Putamen (tissue), 1 donor: ENCODE measurements at regions not wholly inside any gene's neighbourhood (a gene's known extent, or its start where the extent isn't known, plus 50 kb on each side); places are given as distances from the start of the nearest gene placed in this dataset.
"Not testable (repeated sequence)": the region's sequence is repeated elsewhere in the genome, so short reads cannot be mapped to it uniquely, and the experiment has no call there.

Source experiments
- DNase-seq: peaks from one replicate; pipeline ENCODE4 v3.0.0-alpha.2; 2016; ENCODE audit warnings: low spot score

- no peak for DNase-seq
Observed at GRCh38 chr14:87815121-87815520, 177.9 kb downstream of the GALC start.

- DNase-seq: no peak
Observed at GRCh38 chr14:87813686-87814085, 179.3 kb downstream of the GALC start.

GRCh38 chr14:87813211-87813610, 179.8 kb downstream of the GALC start:
- no peak for DNase-seq

DNA sequence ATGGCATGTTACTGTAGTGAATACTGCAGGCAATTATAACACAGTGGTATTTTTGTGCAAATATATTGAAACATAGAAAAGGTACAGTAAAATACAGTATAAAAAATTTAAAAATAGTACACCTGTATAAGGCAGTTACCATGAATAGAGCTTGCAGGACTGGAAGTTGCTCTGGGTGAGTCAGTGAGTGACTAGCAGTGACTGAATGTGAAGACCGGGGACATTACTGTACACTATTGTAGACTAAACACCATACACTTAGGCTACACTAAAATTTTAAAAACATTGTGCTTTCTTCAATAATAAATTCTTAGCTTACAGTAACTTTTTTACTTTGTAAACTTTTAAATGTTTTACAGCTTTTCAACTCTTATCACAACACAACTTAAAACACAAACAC, 181.7 kb downstream of the GALC start:
- no peak for DNase-seq

DNA sequence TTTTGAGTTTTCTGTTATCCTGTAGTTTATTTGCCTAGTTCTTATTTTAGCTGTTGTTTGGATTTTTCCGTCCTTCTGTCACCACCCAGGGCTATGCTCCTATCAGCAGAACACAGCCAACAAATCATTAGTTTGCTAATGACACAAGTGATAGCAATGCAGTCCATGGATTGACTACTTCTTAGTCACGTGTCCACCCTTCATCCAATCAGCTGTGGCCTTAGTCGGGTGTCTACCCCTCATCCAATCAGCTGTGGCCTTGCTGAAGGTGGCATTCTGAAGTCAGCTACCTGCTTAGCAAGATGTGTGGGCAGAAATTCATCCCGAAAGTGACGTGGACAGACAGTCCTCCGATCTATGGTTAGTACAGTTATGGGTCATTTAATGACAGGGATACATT, 182.3 kb downstream of the GALC start:
- no peak for DNase-seq

- DNase-seq: no peak
Observed at GRCh38 chr14:87809261-87809660, 183.7 kb downstream of the GALC start.

DNA sequence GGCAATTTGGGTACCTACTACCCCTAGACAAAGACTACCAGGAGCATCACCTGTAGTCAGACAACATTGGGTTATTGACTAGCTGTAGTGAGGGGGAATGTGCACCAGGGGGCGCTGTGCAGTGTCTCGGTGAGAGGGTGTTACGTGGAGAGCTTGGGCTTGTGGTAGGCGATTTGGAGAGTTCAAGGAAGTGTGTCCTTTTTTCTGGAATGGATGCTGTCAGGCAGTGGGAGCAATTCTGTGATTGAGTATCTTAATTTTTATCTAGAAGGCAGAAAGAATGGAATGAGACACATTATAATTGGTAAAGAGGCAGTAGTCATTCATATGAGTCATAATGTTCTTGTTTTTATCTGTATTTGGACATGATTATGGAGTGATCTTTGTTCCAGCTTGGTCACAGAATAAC, 187.7 kb downstream of the GALC start:
- no peak for DNase-seq

- DNase-seq: no peak
Observed at GRCh38 chr14:87800216-87800615, 192.8 kb downstream of the GALC start.

GRCh38 chr14:87799400-87799799, 193.6 kb downstream of the GALC start:
- no peak for DNase-seq

- DNase-seq: peak; percentile 40
Observed at GRCh38 chr14:87797001-87797400, 196.0 kb downstream of the GALC start.

DNA sequence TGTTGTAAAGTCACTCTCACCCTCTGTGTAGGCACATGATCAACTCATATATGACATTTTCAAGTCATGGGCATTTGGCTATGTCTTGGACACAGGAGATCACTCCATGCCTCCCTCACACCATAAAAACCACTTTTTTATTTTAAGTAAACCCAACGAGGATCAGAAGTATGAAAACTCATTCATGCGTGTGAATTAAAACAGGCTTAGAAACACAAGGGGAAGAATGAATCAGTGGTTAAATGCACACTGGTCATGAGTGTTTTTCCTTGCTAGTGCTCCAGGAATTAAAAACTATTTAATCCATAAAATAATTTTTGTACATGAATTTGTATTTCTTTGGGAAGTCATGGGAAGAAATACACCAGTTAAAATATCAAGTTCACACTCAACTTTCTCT, 198.4 kb downstream of the GALC start:
- DNase-seq: no peak

- DNase-seq: no peak
Observed at GRCh38 chr14:87785897-87786296, 207.1 kb downstream of the GALC start.

- no peak for DNase-seq
Observed at GRCh38 chr14:87784386-87784785, 208.6 kb downstream of the GALC start.

DNA sequence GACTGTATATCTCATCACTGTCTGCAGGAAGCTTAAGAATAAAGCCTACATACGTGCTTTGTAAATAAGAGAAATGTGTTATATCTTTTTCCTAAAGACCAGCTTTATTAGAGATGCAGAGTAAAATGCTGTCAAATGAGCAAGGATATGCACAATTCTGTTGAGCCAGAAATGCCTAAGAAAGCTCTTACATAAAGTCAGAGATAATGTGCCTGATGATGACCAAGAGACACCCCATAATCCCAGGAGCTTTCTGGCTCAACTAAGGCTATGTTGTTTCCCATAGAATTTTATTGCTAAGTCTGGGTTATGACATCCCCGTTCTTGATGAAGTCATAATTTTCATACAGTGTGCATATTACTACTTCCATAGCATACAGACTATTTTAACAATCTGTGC, 209.9 kb downstream of the GALC start:
- DNase-seq: no peak

- DNase-seq: no peak
Observed at GRCh38 chr14:87772854-87773253, 220.1 kb downstream of the GALC start.

DNA sequence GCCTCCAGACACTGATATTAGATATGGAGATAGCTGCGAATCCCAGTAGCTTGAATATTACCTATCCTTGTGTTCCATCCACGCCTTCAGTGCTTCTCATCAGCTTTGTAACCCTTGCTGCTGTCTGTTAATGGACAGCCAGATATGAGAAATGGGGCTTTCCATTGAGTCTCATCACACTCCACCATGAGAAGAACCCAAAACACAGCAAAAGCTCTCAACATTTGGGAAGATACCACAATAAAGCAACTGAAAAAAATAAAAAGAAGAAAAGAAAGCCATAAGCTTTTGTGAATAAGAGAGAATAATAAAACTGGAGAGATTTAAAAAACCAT, 225.4 kb downstream of the GALC start:
- no peak for DNase-seq

- no peak for DNase-seq
Observed at GRCh38 chr14:87758876-87759275, 234.1 kb downstream of the GALC start.

- DNase-seq: no peak
Observed at GRCh38 chr14:87756661-87757060, 236.3 kb downstream of the GALC start.

GRCh38 chr14:87754520-87755223, 238.3 kb downstream of the GALC start:
- DNase-seq: no peak

DNA sequence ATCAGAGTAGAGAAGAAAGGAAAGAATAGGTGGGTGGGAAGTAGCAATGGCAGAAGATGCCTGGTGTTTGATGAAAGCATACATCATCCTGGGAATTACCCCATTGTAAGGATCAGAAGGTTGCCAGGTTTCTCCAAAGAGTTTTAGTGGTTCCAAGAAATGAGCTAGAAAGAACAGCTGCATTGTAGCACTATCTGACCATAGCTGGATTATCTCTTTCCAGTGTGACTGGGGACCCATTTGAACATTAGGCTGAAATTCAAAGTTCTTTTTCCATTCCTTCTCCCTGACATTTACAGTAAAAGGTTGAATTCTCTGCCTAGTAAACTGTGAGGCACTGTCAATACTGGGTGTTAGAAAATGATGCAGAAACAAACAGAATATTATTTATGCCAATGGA, 244.4 kb downstream of the GALC start:
- DNase-seq: no peak

DNA sequence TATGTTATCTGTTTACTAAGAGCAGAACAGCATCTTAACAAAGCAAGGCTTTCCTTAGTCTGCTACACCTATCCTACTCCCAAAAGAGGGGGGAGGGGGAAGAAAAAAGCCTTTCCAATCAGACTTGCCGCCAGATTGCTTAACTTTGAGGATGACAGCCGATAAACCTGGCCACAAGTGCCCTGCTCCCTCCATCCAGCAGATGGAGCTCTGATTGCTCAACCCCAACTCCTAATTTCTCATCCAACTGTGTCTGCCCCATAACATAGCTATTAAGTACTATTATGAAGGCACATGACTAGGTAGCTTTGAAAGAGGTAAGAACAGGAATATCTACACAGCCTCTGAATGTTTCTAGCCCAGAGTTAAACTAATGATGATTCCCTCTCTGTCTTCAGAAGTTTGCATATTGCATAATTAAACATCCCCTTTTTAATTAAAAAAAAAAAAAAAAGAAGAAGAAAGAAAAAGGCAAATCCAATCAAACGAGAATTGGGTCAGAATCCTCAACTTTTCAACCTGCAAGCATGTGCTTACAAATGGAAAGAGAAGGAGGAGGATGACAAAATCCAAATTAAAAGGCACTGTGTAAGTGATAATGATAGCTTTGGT, 247.4 kb downstream of the GALC start:
- DNase-seq: no peak

DNA sequence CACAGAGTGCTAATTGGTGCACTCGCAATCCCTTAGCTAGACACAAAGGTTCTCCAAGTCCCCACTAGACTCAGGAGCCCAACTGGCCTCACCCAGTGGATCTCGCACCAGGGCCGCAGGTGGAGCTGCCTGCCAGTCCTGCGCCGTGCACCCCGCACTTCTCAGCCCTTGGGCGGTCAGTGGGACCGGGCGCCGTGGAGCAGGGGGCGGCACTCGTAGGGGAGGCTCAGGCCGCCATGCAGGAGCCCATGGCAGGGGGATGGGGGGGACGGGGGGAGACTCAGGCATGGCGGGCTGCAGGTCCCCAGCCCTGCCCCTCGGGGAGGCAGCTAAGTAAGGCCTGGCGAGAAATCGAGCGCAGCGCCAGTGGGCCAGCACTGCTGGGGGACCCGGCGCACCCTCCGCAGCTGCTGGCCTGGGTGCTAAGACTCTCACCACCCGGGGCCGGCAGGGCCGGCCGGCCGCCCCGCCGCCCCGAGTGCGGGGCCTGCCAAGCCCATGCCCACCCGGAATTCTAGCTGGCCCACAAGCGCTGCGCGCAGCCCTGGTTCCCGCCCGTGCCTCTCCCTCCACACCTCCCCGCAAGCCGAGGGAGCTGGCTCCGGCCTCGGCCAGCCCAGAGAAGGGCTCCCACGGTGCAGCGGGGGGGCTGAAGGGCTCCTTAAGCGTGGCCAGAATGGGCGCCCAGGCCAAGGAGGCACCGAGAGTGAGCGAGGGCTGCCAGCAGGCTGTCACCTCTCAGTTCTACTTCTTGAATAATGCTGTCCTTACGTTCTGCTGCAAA, 258.2 kb downstream of the GALC start:
- DNase-seq: not testable (repeated sequence)

DNA sequence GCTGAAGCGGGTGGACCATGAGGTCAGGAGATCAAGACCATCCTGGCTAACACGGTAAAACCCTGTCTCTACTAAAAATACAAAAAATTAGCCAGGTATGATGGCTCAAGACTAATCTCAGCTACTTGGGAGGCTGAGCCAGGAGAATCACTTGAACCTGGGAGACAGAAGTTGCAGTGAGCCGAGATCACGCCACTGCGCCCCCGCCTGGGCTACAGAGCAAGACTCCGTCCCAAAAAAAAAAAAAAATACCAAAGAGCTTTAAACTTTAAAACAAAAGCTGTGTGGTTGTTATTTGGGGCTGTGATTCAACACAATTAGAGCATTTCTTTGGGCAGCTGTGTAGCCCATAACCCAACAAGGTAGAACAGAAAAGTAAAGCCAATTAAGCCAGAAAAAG, 259.9 kb downstream of the GALC start:
- DNase-seq: not testable (repeated sequence)
